Smooth muscle cell (in vitro differentiated cells): ENCODE measurements at regions not wholly inside any gene's neighbourhood (a gene's known extent, or its start where the extent isn't known, plus 50 kb on each side); places are given as distances from the start of the nearest gene placed in this dataset.

Experiments used
- DNase-seq: peaks from one replicate; lab custom pipeline; 2025; ENCODE audit not compliant: unreplicated experiment; lab: John Stamatoyannopoulos, UW
- H2AFZ ChIP-seq: fragments of 200-600 bp; sonication (generic); 2 replicates; pipeline ENCODE4 v1.6.0; 2016; ENCODE audit warnings: antibody characterized with exemption, low read depth, mild to moderate bottlenecking
- H3F3A ChIP-seq: fragments of 200-600 bp; sonication (generic); 2 replicates; pipeline ENCODE4 v1.6.0; 2017; ENCODE audit warnings: antibody characterized with exemption, low read depth
- H3K27ac ChIP-seq: fragments of 200-600 bp; sonication (generic); 2 replicates; pipeline ENCODE4 v1.5.1; 2016; ENCODE audit warnings: low read depth, mild to moderate bottlenecking
- H3K27me3 ChIP-seq: fragments of 200-600 bp; sonication (generic); 2 replicates; pipeline ENCODE4 v1.6.1; 2016; ENCODE audit warnings: low read depth, mild to moderate bottlenecking
- H3K36me3 ChIP-seq: fragments of 200-600 bp; sonication (generic); 2 replicates; pipeline ENCODE4 v1.5.1; 2016; ENCODE audit warnings: low read depth
- H3K4me1 ChIP-seq: fragments of 200-600 bp; sonication (generic); 2 replicates; pipeline ENCODE4 v1.5.1; 2016; ENCODE audit warnings: low read depth
- H3K4me2 ChIP-seq: fragments of 200-600 bp; sonication (generic); 2 replicates; pipeline ENCODE4 v1.6.0; 2016; ENCODE audit warnings: mild to moderate bottlenecking
- H3K4me3 ChIP-seq: fragments of 200-600 bp; sonication (generic); 2 replicates; pipeline ENCODE4 v1.5.1; 2016; ENCODE audit warnings: mild to moderate bottlenecking
- H3K79me2 ChIP-seq: fragments of 200-600 bp; sonication (generic); 2 replicates; pipeline ENCODE4 v1.6.0; 2016; ENCODE audit warnings: low read depth, mild to moderate bottlenecking
- H3K9ac ChIP-seq: fragments of 200-600 bp; sonication (generic); 2 replicates; pipeline ENCODE4 v1.6.0; 2016; ENCODE audit warnings: low read depth
- H3K9me3 ChIP-seq: fragments of 200-600 bp; sonication (generic); replicated peaks from 2 replicates; pipeline ENCODE4 v1.5.1; 2016; ENCODE audit warnings: low read depth
- H4K20me1 ChIP-seq: fragments of 200-600 bp; sonication (generic); 2 replicates; pipeline ENCODE4 v1.6.0; 2016; ENCODE audit warnings: low read depth
- CTCF ChIP-seq: fragments of 200-600 bp; sonication (generic); IDR thresholded peaks from 2 replicates; pipeline ENCODE4 v1.5.1; 2017; ENCODE audit warnings: borderline replicate concordance, mild to moderate bottlenecking, antibody characterized with exemption; ENCODE audit not compliant: insufficient read depth, poor library complexity, severe bottlenecking
- WGBS: methylation state at CpG from one replicate; pipeline ENCODE4 v1.1.7; 2016; ENCODE audit warnings: low lambda C conversion rate; 5-methylcytosine and 5-hydroxymethylcytosine counted together

GRCh38 chr9:28547527-28547926 is 974.2 kb upstream of the C9orf72 start:
- no peaks in the 10 kb centered on the region for H4K20me1 ChIP-seq
- H3K79me2 ChIP-seq: no peaks in the 10 kb centered on the region
- no peak overlapping the region for H3K9ac ChIP-seq
- H3K9me3 ChIP-seq: peaks cover 6% of the 10 kb centered on the region
- H3K27ac ChIP-seq: no peak overlapping the region
- H3K4me2 ChIP-seq: no peak overlapping the region
- no peak for TF ChIP-seq CTCF
- DNase-seq: no peak
- no peaks in the 10 kb centered on the region for H3K36me3 ChIP-seq
- H3K27me3 ChIP-seq: no peaks in the 10 kb centered on the region
- no peak overlapping the region for H2AFZ ChIP-seq
- no peaks in the 10 kb centered on the region for H3F3A ChIP-seq
- H3K4me3 ChIP-seq: no peak overlapping the region
- 93% methylated on average over 2 of the region's 2 CpGs for WGBS
- H3K4me1 ChIP-seq: no peaks in the 10 kb centered on the region

GRCh38 chr9:28563291-28563934 is 990.1 kb upstream of the C9orf72 start:
- Histone ChIP-seq H3K4me2 (no peak overlapping the region), H3K27me3 (no peaks in the 10 kb centered on the region), H3K9ac (no peak overlapping the region), H3K9me3 (no peaks in the 10 kb centered on the region), H3K4me1 (no peaks in the 10 kb centered on the region), H3K36me3 (no peaks in the 10 kb centered on the region), H2AFZ (no peak overlapping the region), H3F3A (no peaks in the 10 kb centered on the region), H4K20me1 (no peaks in the 10 kb centered on the region), H3K27ac (no peak overlapping the region), H3K79me2 (no peaks in the 10 kb centered on the region), H3K4me3 (no peak overlapping the region)
- WGBS: 95% methylated on average over 7 of the region's 7 CpGs
- TF ChIP-seq CTCF: no peak
- no peak for DNase-seq

DNA sequence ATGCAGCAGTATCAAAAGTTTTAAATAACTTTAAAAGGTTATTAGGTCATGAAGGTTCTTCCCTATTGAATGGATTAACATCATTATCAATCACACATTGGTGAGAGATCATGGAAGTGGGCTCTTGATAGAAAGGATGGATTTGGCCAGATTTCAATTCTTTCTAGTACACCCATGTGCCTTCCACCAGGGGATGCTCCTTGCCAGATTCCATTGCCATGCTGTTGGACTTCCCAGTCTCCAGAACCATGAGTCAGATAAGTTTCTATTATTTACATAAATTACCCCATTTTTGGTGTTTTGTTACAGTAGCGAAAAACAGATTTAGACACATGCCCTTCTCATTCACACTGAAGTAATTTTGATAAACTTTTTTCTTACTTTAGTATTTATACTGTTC is 1010.6 kb upstream of the C9orf72 start:
- H3K9ac ChIP-seq: no peak overlapping the region
- H3K27me3 ChIP-seq: no peaks in the 10 kb centered on the region
- H3K4me1 ChIP-seq: no peaks in the 10 kb centered on the region
- no peak overlapping the region for H3K4me3 ChIP-seq
- no peaks in the 10 kb centered on the region for H3K79me2 ChIP-seq
- H3F3A ChIP-seq: no peaks in the 10 kb centered on the region
- TF ChIP-seq CTCF: no peak
- no peak overlapping the region for H2AFZ ChIP-seq
- 95% methylated on average over 1 of the region's 1 CpG for WGBS
- no peaks in the 10 kb centered on the region for H3K9me3 ChIP-seq
- no peak overlapping the region for H3K4me2 ChIP-seq
- DNase-seq: no peak
- H4K20me1 ChIP-seq: no peaks in the 10 kb centered on the region
- H3K36me3 ChIP-seq: no peaks in the 10 kb centered on the region
- H3K27ac ChIP-seq: no peak overlapping the region

- H3K4me2 ChIP-seq: no peak overlapping the region
- H3K4me3 ChIP-seq: no peak overlapping the region
- DNase-seq: no peak
- H3K9me3 ChIP-seq: no peaks in the 10 kb centered on the region
- 78% methylated on average over 2 of the region's 2 CpGs for WGBS
- H3F3A ChIP-seq: no peaks in the 10 kb centered on the region
- no peaks in the 10 kb centered on the region for H3K27me3 ChIP-seq
- H3K4me1 ChIP-seq: no peaks in the 10 kb centered on the region
- H3K27ac ChIP-seq: no peak overlapping the region
- H4K20me1 ChIP-seq: no peaks in the 10 kb centered on the region
- no peaks in the 10 kb centered on the region for H3K36me3 ChIP-seq
- no peaks in the 10 kb centered on the region for H3K79me2 ChIP-seq
- no peak for TF ChIP-seq CTCF
- no peak overlapping the region for H3K9ac ChIP-seq
- no peak overlapping the region for H2AFZ ChIP-seq
Measured at GRCh38 chr9:28584542-28584941, 1011.3 kb upstream of the C9orf72 start.
